ENCODE measurements at regions not wholly inside any gene's neighbourhood (a gene's known extent, or its start where the extent isn't known, plus 50 kb on each side); places are given as distances from the start of the nearest gene placed in this dataset.

DNA sequence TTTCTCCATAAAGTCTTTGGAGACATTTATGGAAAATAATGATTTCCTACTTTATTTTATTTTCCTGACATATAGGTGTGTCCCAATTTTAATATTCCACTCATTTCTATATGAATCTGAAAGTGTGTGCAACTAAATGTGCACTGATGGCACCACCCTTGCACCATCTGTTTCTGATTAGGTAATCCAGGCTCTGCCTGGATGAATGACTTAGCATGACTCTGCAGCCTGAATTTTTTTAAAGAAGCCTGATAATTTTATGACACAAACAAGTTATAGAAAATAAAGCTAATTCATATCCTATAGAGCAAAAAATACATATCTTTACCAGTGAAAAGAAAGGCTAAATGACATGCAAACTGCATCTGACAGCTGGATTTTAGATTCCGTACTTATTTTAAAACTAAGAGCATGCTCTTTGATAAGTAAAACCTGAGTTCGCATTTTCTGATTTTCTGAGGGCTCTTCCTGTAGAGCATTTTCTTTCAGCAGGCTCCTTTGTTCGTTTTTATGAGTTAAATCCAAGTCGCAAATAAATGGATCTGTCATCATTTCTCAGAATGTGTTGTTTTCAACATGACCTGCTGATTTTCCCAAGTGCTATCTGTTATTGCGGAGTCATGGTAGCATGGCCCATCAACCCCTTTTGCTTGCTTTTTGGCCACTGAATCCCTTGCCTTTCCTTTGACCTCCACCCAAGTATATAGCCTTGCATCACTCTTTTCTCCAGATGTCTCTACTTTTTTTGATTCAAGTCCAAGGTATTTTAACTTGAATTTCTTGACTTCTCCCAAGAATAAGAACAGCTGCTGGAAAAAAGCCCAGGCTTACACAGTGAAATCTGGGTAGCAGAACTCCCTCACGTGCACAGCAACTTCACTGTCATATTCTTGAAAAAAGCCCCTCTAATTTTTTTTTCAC is 52.8 kb upstream of the LYPLAL1 start:
- DNase-seq = no peak
- no peaks in the 10 kb centered on the region for H3K79me2 ChIP-seq (ENCODE audit: low read length)
- no peaks in the 10 kb centered on the region for H3K36me3 ChIP-seq (replicated peaks; ENCODE audit: insufficient read depth, low read length)
- H3K9me3 ChIP-seq (replicated peaks; ENCODE audit: insufficient read depth, low read length) = no peaks in the 10 kb centered on the region
- H3K4me1 ChIP-seq (ENCODE audit: low read length) = no peaks in the 10 kb centered on the region
- no peak overlapping the region for H3K27ac ChIP-seq (ENCODE audit: low read length)
- no peak overlapping the region for H3K4me2 ChIP-seq (ENCODE audit: low read depth, low read length)
- no peak overlapping the region for H3K4me3 ChIP-seq (ENCODE audit: low read length)
- no peaks in the 10 kb centered on the region for H3F3A ChIP-seq (ENCODE audit: insufficient read depth, low read length)
- H3K9ac ChIP-seq (ENCODE audit: low read length) = no peak overlapping the region
- no peaks in the 10 kb centered on the region for H3K9me2 ChIP-seq (replicated peaks; ENCODE audit: insufficient read depth, low read length)
- no peak overlapping the region for H2AFZ ChIP-seq (ENCODE audit: low read length)
- H3K27me3 ChIP-seq (replicated peaks; ENCODE audit: insufficient read depth, low read length) = no peaks in the 10 kb centered on the region
- TF ChIP-seq, protein P1, sequence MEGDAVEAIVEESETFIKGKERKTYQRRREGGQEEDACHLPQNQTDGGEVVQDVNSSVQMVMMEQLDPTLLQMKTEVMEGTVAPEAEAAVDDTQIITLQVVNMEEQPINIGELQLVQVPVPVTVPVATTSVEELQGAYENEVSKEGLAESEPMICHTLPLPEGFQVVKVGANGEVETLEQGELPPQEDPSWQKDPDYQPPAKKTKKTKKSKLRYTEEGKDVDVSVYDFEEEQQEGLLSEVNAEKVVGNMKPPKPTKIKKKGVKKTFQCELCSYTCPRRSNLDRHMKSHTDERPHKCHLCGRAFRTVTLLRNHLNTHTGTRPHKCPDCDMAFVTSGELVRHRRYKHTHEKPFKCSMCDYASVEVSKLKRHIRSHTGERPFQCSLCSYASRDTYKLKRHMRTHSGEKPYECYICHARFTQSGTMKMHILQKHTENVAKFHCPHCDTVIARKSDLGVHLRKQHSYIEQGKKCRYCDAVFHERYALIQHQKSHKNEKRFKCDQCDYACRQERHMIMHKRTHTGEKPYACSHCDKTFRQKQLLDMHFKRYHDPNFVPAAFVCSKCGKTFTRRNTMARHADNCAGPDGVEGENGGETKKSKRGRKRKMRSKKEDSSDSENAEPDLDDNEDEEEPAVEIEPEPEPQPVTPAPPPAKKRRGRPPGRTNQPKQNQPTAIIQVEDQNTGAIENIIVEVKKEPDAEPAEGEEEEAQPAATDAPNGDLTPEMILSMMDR (IDR thresholded peaks at IDR 0.05; ENCODE audit: low read length) = no peak
- TF ChIP-seq EZH2 (optimal IDR thresholded peaks at IDR 0.05; ENCODE audit: low read depth, low read length) = no peak
- TF ChIP-seq EZH2phosphoT487 (IDR thresholded peaks at IDR 0.05; ENCODE audit: low read length) = no peak
- H4K20me1 ChIP-seq (ENCODE audit: insufficient read depth, low read length) = no peaks in the 10 kb centered on the region

DNA sequence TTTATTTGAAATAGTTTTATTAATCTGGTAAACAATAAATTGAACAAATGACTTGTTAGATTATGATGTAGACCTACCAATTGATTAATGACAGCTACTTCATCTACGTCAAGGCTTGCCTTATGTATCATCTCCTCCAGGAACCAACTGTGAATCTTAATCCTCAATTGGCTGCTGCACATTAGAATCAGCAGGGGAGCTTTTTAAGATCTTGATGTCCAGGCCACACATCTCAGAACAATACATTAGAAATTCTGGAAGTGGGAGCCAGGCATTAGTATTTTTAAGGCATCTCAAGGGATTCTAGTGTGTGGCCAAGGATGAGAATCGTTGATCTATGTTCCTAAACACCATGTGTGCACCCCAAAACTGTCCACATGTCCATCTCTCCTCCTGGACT is 52.0 kb upstream of the LYPLAL1 start:
- Histone ChIP-seq H3K79me2 (ENCODE audit: low read length) (no peaks in the 10 kb centered on the region), H3K4me2 (ENCODE audit: low read depth, low read length) (no peak overlapping the region), H3K9me2 (replicated peaks; ENCODE audit: insufficient read depth, low read length) (no peaks in the 10 kb centered on the region), H2AFZ (ENCODE audit: low read length) (no peak overlapping the region), H3F3A (ENCODE audit: insufficient read depth, low read length) (no peaks in the 10 kb centered on the region), H3K4me3 (ENCODE audit: low read length) (no peak overlapping the region), H4K20me1 (ENCODE audit: insufficient read depth, low read length) (no peaks in the 10 kb centered on the region), H3K9me3 (replicated peaks; ENCODE audit: insufficient read depth, low read length) (no peaks in the 10 kb centered on the region), H3K9ac (ENCODE audit: low read length) (no peak overlapping the region), H3K27ac (ENCODE audit: low read length) (no peak overlapping the region), H3K27me3 (replicated peaks; ENCODE audit: insufficient read depth, low read length) (no peaks in the 10 kb centered on the region), H3K36me3 (replicated peaks; ENCODE audit: insufficient read depth, low read length) (no peaks in the 10 kb centered on the region), H3K4me1 (ENCODE audit: low read length) (no peaks in the 10 kb centered on the region)
- no peak for DNase-seq
- no peak for TF ChIP-seq EZH2phosphoT487 (IDR thresholded peaks at IDR 0.05; ENCODE audit: low read length)
- no peak for TF ChIP-seq EZH2 (optimal IDR thresholded peaks at IDR 0.05; ENCODE audit: low read depth, low read length)
- TF ChIP-seq, protein P1 (IDR thresholded peaks at IDR 0.05; ENCODE audit: low read length) = no peak

DNA sequence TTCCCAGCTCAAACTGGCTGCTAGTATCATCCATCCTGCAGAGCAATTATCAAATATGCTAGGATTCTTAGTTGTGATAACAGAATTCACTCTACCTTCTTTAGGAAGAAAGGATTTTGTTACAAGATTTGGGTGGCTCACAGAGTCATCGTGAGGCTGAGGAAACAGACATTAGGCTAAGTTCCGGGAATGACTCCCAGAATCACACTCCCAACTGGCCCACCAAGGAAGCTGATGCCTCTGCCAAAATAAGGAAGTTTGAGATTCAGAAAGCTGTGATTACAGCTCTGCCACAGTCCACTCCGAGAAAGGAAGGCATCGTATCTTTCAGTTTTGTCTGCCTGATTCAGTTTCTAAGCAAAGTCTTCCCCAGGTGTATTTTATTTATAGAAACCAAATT is 50.6 kb upstream of the LYPLAL1 start:
- no peaks in the 10 kb centered on the region for H3K9me2 ChIP-seq (replicated peaks; ENCODE audit: insufficient read depth, low read length)
- no peaks in the 10 kb centered on the region for H3K9me3 ChIP-seq (replicated peaks; ENCODE audit: insufficient read depth, low read length)
- no peak overlapping the region for H3K9ac ChIP-seq (ENCODE audit: low read length)
- H3K4me2 ChIP-seq (ENCODE audit: low read depth, low read length) = no peak overlapping the region
- DNase-seq = no peak
- no peaks in the 10 kb centered on the region for H3F3A ChIP-seq (ENCODE audit: insufficient read depth, low read length)
- no peaks in the 10 kb centered on the region for H3K27me3 ChIP-seq (replicated peaks; ENCODE audit: insufficient read depth, low read length)
- no peak overlapping the region for H3K4me3 ChIP-seq (ENCODE audit: low read length)
- H3K4me1 ChIP-seq (ENCODE audit: low read length) = no peaks in the 10 kb centered on the region
- no peaks in the 10 kb centered on the region for H3K36me3 ChIP-seq (replicated peaks; ENCODE audit: insufficient read depth, low read length)
- H2AFZ ChIP-seq (ENCODE audit: low read length) = peak overlapping the region; percentile 2; the same call in 1 of the 2 replicates
- no peak overlapping the region for H3K27ac ChIP-seq (ENCODE audit: low read length)
- no peaks in the 10 kb centered on the region for H4K20me1 ChIP-seq (ENCODE audit: insufficient read depth, low read length)
- TF ChIP-seq, protein P1 (IDR thresholded peaks at IDR 0.05; ENCODE audit: low read length) = no peak
- TF ChIP-seq EZH2phosphoT487 (IDR thresholded peaks at IDR 0.05; ENCODE audit: low read length) (no peak), EZH2 (optimal IDR thresholded peaks at IDR 0.05; ENCODE audit: low read depth, low read length) (no peak)
- H3K79me2 ChIP-seq (ENCODE audit: low read length) = no peaks in the 10 kb centered on the region

Data from MM.1S (cell line).